Activated CD8-positive, alpha-beta memory T cell treated with anti-CD3 and anti-CD28 coated beads, Interleukin-2, amount 10 ng/mL, durations not matched to agents 7 days and 5 days (primary cell): ENCODE measurements at regions not wholly inside any gene's neighbourhood (a gene's known extent, or its start where the extent isn't known, plus 50 kb on each side); places are given as distances from the start of the nearest gene placed in this dataset.

Experiments used
- ATAC-seq: fragments of 150-1000 bp; cut with Tn5 transposase; one replicate; pipeline ENCODE4 v1.10.0; 2021; ENCODE audit warnings: moderate library complexity
- CTCF ChIA-PET: fragments of 350-600 bp; sonication (Branson Sonifier 250); formaldehyde crosslinking; loops from one replicate; lab custom pipeline; 2021; ENCODE audit warnings: antibody characterized with exemption; lab: Charles Lee
- DNase-seq: peaks from one replicate; pipeline ENCODE4 v3.0.0-alpha.2; 2020
- H3K27ac Mint-ChIP-seq: one replicate; pipeline ENCODE4 v1.8.0; 2021; ENCODE audit warnings: mild to moderate bottlenecking, mixed read lengths
- H3K27me3 Mint-ChIP-seq: one replicate; pipeline ENCODE4 v1.8.0; 2021; ENCODE audit warnings: mixed read lengths
- H3K36me3 Mint-ChIP-seq: one replicate; pipeline ENCODE4 v1.8.0; 2021; ENCODE audit warnings: mild to moderate bottlenecking, mixed read lengths
- H3K4me1 Mint-ChIP-seq: one replicate; pipeline ENCODE4 v1.8.0; 2021; ENCODE audit warnings: mixed read lengths
- H3K4me3 Mint-ChIP-seq: one replicate; pipeline ENCODE4 v1.8.0; 2021; ENCODE audit warnings: mild to moderate bottlenecking, moderate library complexity, mixed read lengths
- H3K9me3 Mint-ChIP-seq: one replicate; pipeline ENCODE4 v1.8.0; 2022; ENCODE audit warnings: low read depth, mixed read lengths

- H3K9me3 Mint-ChIP-seq: no peaks in the 10 kb centered on the region
- ATAC-seq (no peak), DNase-seq (no peak)
- H3K27me3 Mint-ChIP-seq: no peaks in the 10 kb centered on the region
- H3K27ac Mint-ChIP-seq: no peak overlapping the region
- H3K4me1 Mint-ChIP-seq: no peaks in the 10 kb centered on the region
- CTCF ChIA-PET: no interaction called here
- no peaks in the 10 kb centered on the region for H3K36me3 Mint-ChIP-seq
- no peak overlapping the region for H3K4me3 Mint-ChIP-seq
Observed at GRCh38 chr2:240289701-240290431, 145.6 kb upstream of the GPC1 start.

GRCh38 chr2:240290432-240291336, 144.8 kb upstream of the GPC1 start:
- CTCF ChIA-PET: no interaction called here
- H3K27ac Mint-ChIP-seq: no peak overlapping the region
- H3K36me3 Mint-ChIP-seq: no peaks in the 10 kb centered on the region
- no peaks in the 10 kb centered on the region for H3K27me3 Mint-ChIP-seq
- DNase-seq (no peak), ATAC-seq (no peak)
- H3K9me3 Mint-ChIP-seq: no peaks in the 10 kb centered on the region
- H3K4me1 Mint-ChIP-seq: no peaks in the 10 kb centered on the region
- no peak overlapping the region for H3K4me3 Mint-ChIP-seq

GRCh38 chr2:240291337-240292034, 144.0 kb upstream of the GPC1 start:
- no peaks in the 10 kb centered on the region for H3K4me1 Mint-ChIP-seq
- H3K27ac Mint-ChIP-seq: no peak overlapping the region
- H3K36me3 Mint-ChIP-seq: no peaks in the 10 kb centered on the region
- no peak overlapping the region for H3K4me3 Mint-ChIP-seq
- H3K27me3 Mint-ChIP-seq: no peaks in the 10 kb centered on the region
- CTCF ChIA-PET: no interaction called here
- ATAC-seq (no peak), DNase-seq (no peak)
- H3K9me3 Mint-ChIP-seq: no peaks in the 10 kb centered on the region

GRCh38 chr2:240292035-240292574, 143.4 kb upstream of the GPC1 start:
- CTCF ChIA-PET: no interaction called here
- ATAC-seq: no peak
- H3K4me1 Mint-ChIP-seq: no peaks in the 10 kb centered on the region

GRCh38 chr2:240292619-240293525, 142.6 kb upstream of the GPC1 start:
- DNase-seq (no peak), ATAC-seq (no peak)
- no peaks in the 10 kb centered on the region for H3K4me1 Mint-ChIP-seq
- H3K4me3 Mint-ChIP-seq: no peak overlapping the region
- H3K27me3 Mint-ChIP-seq: no peaks in the 10 kb centered on the region
- no peak overlapping the region for H3K27ac Mint-ChIP-seq
- CTCF ChIA-PET: no interaction called here
- no peaks in the 10 kb centered on the region for H3K9me3 Mint-ChIP-seq
- H3K36me3 Mint-ChIP-seq: no peaks in the 10 kb centered on the region

More at GRCh38 chr2:240292035-240292574, 143.4 kb upstream of the GPC1 start:
- Mint-ChIP-seq H3K4me3 (no peak overlapping the region), H3K27ac (no peak overlapping the region), H3K9me3 (no peaks in the 10 kb centered on the region), H3K36me3 (no peaks in the 10 kb centered on the region), H3K27me3 (no peaks in the 10 kb centered on the region)
- no peak for DNase-seq

GRCh38 chr2:240293557-240294461, 141.7 kb upstream of the GPC1 start:
- ATAC-seq: no peak
- H3K9me3 Mint-ChIP-seq: no peaks in the 10 kb centered on the region
- H3K4me1 Mint-ChIP-seq: no peaks in the 10 kb centered on the region
- H3K36me3 Mint-ChIP-seq: no peaks in the 10 kb centered on the region
- no peak overlapping the region for H3K4me3 Mint-ChIP-seq
- DNase-seq: no peak
- CTCF ChIA-PET: no interaction called here
- no peaks in the 10 kb centered on the region for H3K27me3 Mint-ChIP-seq
- H3K27ac Mint-ChIP-seq: no peak overlapping the region

GRCh38 chr2:240294514-240294913, 140.9 kb upstream of the GPC1 start:
- CTCF ChIA-PET: no interaction called here
- no peaks in the 10 kb centered on the region for H3K9me3 Mint-ChIP-seq
- H3K27ac Mint-ChIP-seq: no peak overlapping the region
- H3K27me3 Mint-ChIP-seq: no peaks in the 10 kb centered on the region
- H3K4me1 Mint-ChIP-seq: no peaks in the 10 kb centered on the region
- no peak overlapping the region for H3K4me3 Mint-ChIP-seq
- H3K36me3 Mint-ChIP-seq: no peaks in the 10 kb centered on the region
- ATAC-seq (no peak), DNase-seq (no peak)

GRCh38 chr2:240295256-240296103, 140.0 kb upstream of the GPC1 start:
- Mint-ChIP-seq H3K27me3 (no peaks in the 10 kb centered on the region), H3K27ac (no peak overlapping the region), H3K9me3 (no peaks in the 10 kb centered on the region), H3K4me3 (no peak overlapping the region), H3K36me3 (no peaks in the 10 kb centered on the region), H3K4me1 (no peaks in the 10 kb centered on the region)
- CTCF ChIA-PET: no interaction called here
- DNase-seq: no peak
- no peak for ATAC-seq

GRCh38 chr2:240296104-240296406, 139.4 kb upstream of the GPC1 start:
- H3K9me3 Mint-ChIP-seq: no peaks in the 10 kb centered on the region
- CTCF ChIA-PET: no interaction called here
- DNase-seq (no peak), ATAC-seq (no peak)
- H3K27me3 Mint-ChIP-seq: no peaks in the 10 kb centered on the region
- no peak overlapping the region for H3K27ac Mint-ChIP-seq
- H3K4me1 Mint-ChIP-seq: no peaks in the 10 kb centered on the region
- H3K36me3 Mint-ChIP-seq: no peaks in the 10 kb centered on the region
- no peak overlapping the region for H3K4me3 Mint-ChIP-seq

GRCh38 chr2:240296476-240297255, 138.8 kb upstream of the GPC1 start:
- H3K27me3 Mint-ChIP-seq: no peaks in the 10 kb centered on the region
- H3K36me3 Mint-ChIP-seq: no peaks in the 10 kb centered on the region
- no peak overlapping the region for H3K27ac Mint-ChIP-seq
- ATAC-seq (no peak), DNase-seq (no peak)
- H3K9me3 Mint-ChIP-seq: no peaks in the 10 kb centered on the region
- H3K4me3 Mint-ChIP-seq: no peak overlapping the region
- no peaks in the 10 kb centered on the region for H3K4me1 Mint-ChIP-seq
- CTCF ChIA-PET: no interaction called here
